ENCODE measurements at regions not wholly inside any gene's neighbourhood (a gene's known extent, or its start where the extent isn't known, plus 50 kb on each side); places are given as distances from the start of the nearest gene placed in this dataset.

GRCh38 chr3:28792604-28793003, 444.0 kb upstream of the AZI2 start:
- TF ChIP-seq CTCF (IDR thresholded peaks at IDR 0.05), result no peak
- Mint-ChIP-seq H3K4me1 (no peaks in the 10 kb centered on the region), H3K27me3 (no peaks in the 10 kb centered on the region), H3K27ac (no peak overlapping the region), H3K36me3 (ENCODE audit: low read depth) (no peaks in the 10 kb centered on the region), H3K9me3 (no peaks in the 10 kb centered on the region), H3K4me3 (no peak overlapping the region)
- ChIA-PET CTCF (no interaction called here), POLR2A (no interaction called here)
- DNase-seq (no peak), ATAC-seq (ENCODE audit: low read depth) (no peak)
- intact Hi-C loops (cut with micrococcal nuclease), result no loop called here

- Mint-ChIP-seq H3K27ac (no peak overlapping the region), H3K36me3 (ENCODE audit: low read depth) (no peaks in the 10 kb centered on the region), H3K4me3 (no peak overlapping the region), H3K9me3 (no peaks in the 10 kb centered on the region), H3K27me3 (no peaks in the 10 kb centered on the region), H3K4me1 (no peaks in the 10 kb centered on the region)
- DNase-seq, result no peak
- POLR2A ChIA-PET, result no interaction called here
- ATAC-seq (ENCODE audit: low read depth), result no peak
- intact Hi-C loops (cut with micrococcal nuclease), result no loop called here
- CTCF ChIA-PET, result no interaction called here
- no peak for TF ChIP-seq CTCF (IDR thresholded peaks at IDR 0.05)
Measured at GRCh38 chr3:28799084-28799483, 450.5 kb upstream of the AZI2 start.

DNA sequence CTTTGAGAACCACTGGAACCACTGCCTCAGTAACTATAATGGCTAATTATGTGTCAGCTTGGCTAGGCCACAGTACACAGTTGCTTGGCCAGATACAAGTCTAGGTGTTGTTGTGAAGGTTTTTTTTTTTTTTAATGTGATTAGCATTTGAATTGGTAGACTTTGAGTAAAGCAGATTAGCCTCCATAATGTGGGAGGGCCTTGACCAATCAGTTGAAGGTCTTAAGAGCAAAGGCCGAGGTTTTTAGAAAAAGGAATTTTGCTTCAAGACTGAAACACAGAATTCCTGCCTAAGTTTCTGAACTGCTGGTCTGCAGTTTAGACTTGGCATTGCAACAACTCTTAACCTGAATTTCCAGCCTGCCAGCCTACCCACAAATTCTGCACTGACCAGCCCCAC, 451.6 kb upstream of the AZI2 start:
- no peaks in the 10 kb centered on the region for H3K9me3 Mint-ChIP-seq
- no peaks in the 10 kb centered on the region for H3K27me3 Mint-ChIP-seq
- no peak for ATAC-seq (ENCODE audit: low read depth)
- ChIA-PET CTCF (no interaction called here), POLR2A (no interaction called here)
- TF ChIP-seq CTCF (IDR thresholded peaks at IDR 0.05), result no peak
- H3K4me1 Mint-ChIP-seq, result no peaks in the 10 kb centered on the region
- intact Hi-C loops (cut with micrococcal nuclease), result no loop called here
- no peaks in the 10 kb centered on the region for H3K36me3 Mint-ChIP-seq (ENCODE audit: low read depth)
- no peak for DNase-seq
- H3K27ac Mint-ChIP-seq, result no peak overlapping the region
- H3K4me3 Mint-ChIP-seq, result no peak overlapping the region

DNA sequence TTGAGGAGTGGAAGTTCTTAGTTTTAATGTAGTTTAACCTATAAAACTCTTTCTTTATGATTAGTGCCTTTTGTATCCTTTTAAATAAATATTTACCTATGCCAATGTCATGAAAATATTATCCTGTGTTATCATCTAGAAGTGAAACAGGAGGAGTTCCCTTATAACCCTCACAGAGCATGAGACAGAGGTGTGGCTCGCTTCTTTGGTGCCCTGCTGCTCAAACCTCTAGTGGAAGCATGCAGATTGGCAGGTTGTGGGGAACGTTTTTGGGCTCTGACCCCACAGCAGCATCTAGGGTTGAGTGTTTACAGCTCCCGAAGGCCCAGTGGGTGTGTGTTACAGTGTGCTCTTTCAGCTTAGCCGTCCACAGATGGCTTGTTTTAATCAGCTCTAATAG, 459.4 kb upstream of the AZI2 start:
- Mint-ChIP-seq H3K9me3 (no peaks in the 10 kb centered on the region), H3K27me3 (no peaks in the 10 kb centered on the region), H3K36me3 (ENCODE audit: low read depth) (no peaks in the 10 kb centered on the region), H3K4me3 (no peak overlapping the region), H3K27ac (no peak overlapping the region), H3K4me1 (no peaks in the 10 kb centered on the region)
- POLR2A ChIA-PET, result no interaction called here
- TF ChIP-seq CTCF (IDR thresholded peaks at IDR 0.05), result no peak
- intact Hi-C loops (cut with micrococcal nuclease), result no loop called here
- CTCF ChIA-PET, result no interaction called here
- ATAC-seq (ENCODE audit: low read depth) (no peak), DNase-seq (no peak)

DNA sequence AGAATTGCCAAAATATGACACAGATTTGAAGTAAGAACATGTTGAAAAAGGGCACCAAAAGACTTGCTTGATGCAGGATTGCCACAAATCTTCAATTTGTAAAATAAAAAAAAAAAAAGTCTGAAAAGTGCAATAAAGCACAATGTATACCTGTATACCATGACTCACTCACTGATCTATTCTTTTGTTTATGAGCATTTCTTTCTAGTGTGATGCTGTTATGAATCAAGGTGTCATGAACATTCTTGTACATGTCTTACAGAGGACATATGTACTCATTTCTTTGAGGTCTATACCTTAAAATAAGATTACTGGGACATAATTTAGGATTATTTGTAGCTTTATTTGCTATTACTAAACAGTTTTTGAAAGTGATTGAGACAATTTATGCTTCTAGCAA, 464.9 kb upstream of the RBMS3 start:
- ATAC-seq (ENCODE audit: low read depth) (no peak), DNase-seq (no peak)
- no peaks in the 10 kb centered on the region for H3K36me3 Mint-ChIP-seq (ENCODE audit: low read depth)
- CTCF ChIA-PET, result no interaction called here
- H3K4me3 Mint-ChIP-seq, result no peak overlapping the region
- H3K9me3 Mint-ChIP-seq, result peaks cover 8% of the 10 kb centered on the region
- H3K27me3 Mint-ChIP-seq, result no peaks in the 10 kb centered on the region
- H3K4me1 Mint-ChIP-seq, result no peaks in the 10 kb centered on the region
- H3K27ac Mint-ChIP-seq, result no peak overlapping the region
- no peak for TF ChIP-seq CTCF (IDR thresholded peaks at IDR 0.05)
- intact Hi-C loops (cut with micrococcal nuclease), result no loop called here
- POLR2A ChIA-PET, result no interaction called here
